ENCODE measurements at regions not wholly inside any gene's neighbourhood (a gene's known extent, or its start where the extent isn't known, plus 50 kb on each side); places are given as distances from the start of the nearest gene placed in this dataset.
"Not testable (repeated sequence)": the region's sequence is repeated elsewhere in the genome, so short reads cannot be mapped to it uniquely, and the experiment has no call there.

- H3K36me3 Mint-ChIP-seq; H3K4me1 Mint-ChIP-seq (ENCODE audit: low read depth); DNase-seq; H3K27me3 Mint-ChIP-seq; H3K9me3 Mint-ChIP-seq; H3K27ac Mint-ChIP-seq; CTCF ChIA-PET; POLR2A ChIA-PET; intact Hi-C loops (cut with micrococcal nuclease); H3K4me3 Mint-ChIP-seq: not testable (repeated sequence)
Observed at GRCh38 chr5:30498509-30498908, 695.0 kb upstream of the CDH6 start.

- intact Hi-C loops (cut with micrococcal nuclease); H3K4me3 Mint-ChIP-seq; H3K27me3 Mint-ChIP-seq; CTCF ChIA-PET; H3K4me1 Mint-ChIP-seq (ENCODE audit: low read depth); H3K36me3 Mint-ChIP-seq; H3K9me3 Mint-ChIP-seq; POLR2A ChIA-PET; DNase-seq; H3K27ac Mint-ChIP-seq: not testable (repeated sequence)
Observed at GRCh38 chr5:30494113-30494512, 699.4 kb upstream of the CDH6 start.

- Mint-ChIP-seq H3K9me3 (peaks cover 28% of the 10 kb centered on the region), H3K27me3 (no peaks in the 10 kb centered on the region), H3K27ac (no peak overlapping the region), H3K4me1 (ENCODE audit: low read depth) (no peaks in the 10 kb centered on the region), H3K36me3 (no peaks in the 10 kb centered on the region), H3K4me3 (no peak overlapping the region)
- intact Hi-C loops (cut with micrococcal nuclease) = no loop called here
- POLR2A ChIA-PET = no interaction called here
- no peak for DNase-seq
- CTCF ChIA-PET = no interaction called here
Observed at GRCh38 chr5:30479104-30479503, 714.4 kb upstream of the CDH6 start.

- Mint-ChIP-seq H3K27me3 (no peaks in the 10 kb centered on the region), H3K4me1 (ENCODE audit: low read depth) (no peaks in the 10 kb centered on the region), H3K4me3 (no peak overlapping the region), H3K9me3 (peaks cover 31% of the 10 kb centered on the region), H3K27ac (no peak overlapping the region), H3K36me3 (no peaks in the 10 kb centered on the region)
- ChIA-PET CTCF (no interaction called here), POLR2A (no interaction called here)
- DNase-seq = no peak
- intact Hi-C loops (cut with micrococcal nuclease) = no loop called here
Observed at GRCh38 chr5:30475429-30475828, 718.1 kb upstream of the CDH6 start.

GRCh38 chr5:30469691-30470090 is 723.8 kb upstream of the CDH6 start:
- Mint-ChIP-seq H3K27ac (no peak overlapping the region), H3K4me3 (no peak overlapping the region), H3K36me3 (no peaks in the 10 kb centered on the region), H3K4me1 (ENCODE audit: low read depth) (no peaks in the 10 kb centered on the region), H3K27me3 (no peaks in the 10 kb centered on the region), H3K9me3 (peaks cover 26% of the 10 kb centered on the region)
- ChIA-PET POLR2A (no interaction called here), CTCF (no interaction called here)
- intact Hi-C loops (cut with micrococcal nuclease) = no loop called here
- no peak for DNase-seq

GRCh38 chr5:30458681-30459080 is 734.8 kb upstream of the CDH6 start:
- Mint-ChIP-seq H3K9me3 (peaks cover 27% of the 10 kb centered on the region), H3K27me3 (no peaks in the 10 kb centered on the region), H3K4me1 (ENCODE audit: low read depth) (no peaks in the 10 kb centered on the region), H3K27ac (no peak overlapping the region), H3K36me3 (no peaks in the 10 kb centered on the region), H3K4me3 (no peak overlapping the region)
- DNase-seq = no peak
- CTCF ChIA-PET = no interaction called here
- POLR2A ChIA-PET = no interaction called here
- intact Hi-C loops (cut with micrococcal nuclease) = no loop called here

GRCh38 chr5:30455484-30455883 is 738.0 kb upstream of the CDH6 start:
- CTCF ChIA-PET; H3K27me3 Mint-ChIP-seq; POLR2A ChIA-PET; intact Hi-C loops (cut with micrococcal nuclease); DNase-seq; H3K4me1 Mint-ChIP-seq (ENCODE audit: low read depth); H3K4me3 Mint-ChIP-seq; H3K27ac Mint-ChIP-seq; H3K36me3 Mint-ChIP-seq: not testable (repeated sequence)
- peaks cover 29% of the 10 kb centered on the region for H3K9me3 Mint-ChIP-seq

- Mint-ChIP-seq H3K36me3 (no peaks in the 10 kb centered on the region), H3K9me3 (peaks cover 27% of the 10 kb centered on the region), H3K27me3 (no peaks in the 10 kb centered on the region), H3K27ac (no peak overlapping the region), H3K4me1 (ENCODE audit: low read depth) (no peaks in the 10 kb centered on the region), H3K4me3 (no peak overlapping the region)
- POLR2A ChIA-PET = no interaction called here
- no peak for DNase-seq
- intact Hi-C loops (cut with micrococcal nuclease) = no loop called here
- CTCF ChIA-PET = no interaction called here
Observed at GRCh38 chr5:30453168-30453567, 740.3 kb upstream of the CDH6 start.

- POLR2A ChIA-PET = no interaction called here
- H3K9me3 Mint-ChIP-seq = peaks cover 18% of the 10 kb centered on the region
- no peaks in the 10 kb centered on the region for H3K36me3 Mint-ChIP-seq
- intact Hi-C loops (cut with micrococcal nuclease) = no loop called here
- H3K27me3 Mint-ChIP-seq = no peaks in the 10 kb centered on the region
- H3K4me1 Mint-ChIP-seq (ENCODE audit: low read depth) = no peaks in the 10 kb centered on the region
- no peak overlapping the region for H3K27ac Mint-ChIP-seq
- H3K4me3 Mint-ChIP-seq = no peak overlapping the region
- CTCF ChIA-PET = no interaction called here
- DNase-seq = no peak
Observed at GRCh38 chr5:30450153-30450552, 743.3 kb upstream of the CDH6 start.

GRCh38 chr5:30447431-30447830 is 746.1 kb upstream of the CDH6 start:
- H3K27me3 Mint-ChIP-seq = no peaks in the 10 kb centered on the region
- no peak for DNase-seq
- peaks cover 11% of the 10 kb centered on the region for H3K9me3 Mint-ChIP-seq
- no peaks in the 10 kb centered on the region for H3K36me3 Mint-ChIP-seq
- ChIA-PET POLR2A (no interaction called here), CTCF (no interaction called here)
- H3K27ac Mint-ChIP-seq = no peak overlapping the region
- no peaks in the 10 kb centered on the region for H3K4me1 Mint-ChIP-seq (ENCODE audit: low read depth)
- H3K4me3 Mint-ChIP-seq = no peak overlapping the region
- intact Hi-C loops (cut with micrococcal nuclease) = no loop called here

GRCh38 chr5:30446456-30446855 is 747.0 kb upstream of the CDH6 start:
- Mint-ChIP-seq H3K9me3 (peaks cover 10% of the 10 kb centered on the region), H3K4me1 (ENCODE audit: low read depth) (no peaks in the 10 kb centered on the region), H3K27ac (no peak overlapping the region), H3K4me3 (no peak overlapping the region), H3K27me3 (no peaks in the 10 kb centered on the region), H3K36me3 (no peaks in the 10 kb centered on the region)
- CTCF ChIA-PET = no interaction called here
- DNase-seq = no peak
- intact Hi-C loops (cut with micrococcal nuclease) = no loop called here
- POLR2A ChIA-PET = no interaction called here

- Mint-ChIP-seq H3K27me3 (no peaks in the 10 kb centered on the region), H3K9me3 (peaks cover 23% of the 10 kb centered on the region), H3K4me1 (ENCODE audit: low read depth) (no peaks in the 10 kb centered on the region), H3K36me3 (no peaks in the 10 kb centered on the region), H3K27ac (no peak overlapping the region), H3K4me3 (no peak overlapping the region)
- intact Hi-C loops (cut with micrococcal nuclease) = no loop called here
- ChIA-PET POLR2A (no interaction called here), CTCF (no interaction called here)
- no peak for DNase-seq
Observed at GRCh38 chr5:30438785-30439184, 754.7 kb upstream of the CDH6 start.

GRCh38 chr5:30436691-30437090 is 756.8 kb upstream of the CDH6 start:
- CTCF ChIA-PET = no interaction called here
- H3K4me3 Mint-ChIP-seq = no peak overlapping the region
- no peak for DNase-seq

GRCh38 chr5:30428866-30429407 is 764.5 kb upstream of the CDH6 start:
- H3K4me3 Mint-ChIP-seq; H3K36me3 Mint-ChIP-seq; H3K27ac Mint-ChIP-seq; H3K9me3 Mint-ChIP-seq; POLR2A ChIA-PET; CTCF ChIA-PET; DNase-seq; H3K4me1 Mint-ChIP-seq (ENCODE audit: low read depth); intact Hi-C loops (cut with micrococcal nuclease); H3K27me3 Mint-ChIP-seq: not testable (repeated sequence)

More at GRCh38 chr5:30436691-30437090, 756.8 kb upstream of the CDH6 start:
- intact Hi-C loops (cut with micrococcal nuclease) = no loop called here
- POLR2A ChIA-PET = no interaction called here
- no peaks in the 10 kb centered on the region for H3K27me3 Mint-ChIP-seq
- no peaks in the 10 kb centered on the region for H3K4me1 Mint-ChIP-seq (ENCODE audit: low read depth)
- H3K36me3 Mint-ChIP-seq = no peaks in the 10 kb centered on the region
- peaks cover 20% of the 10 kb centered on the region for H3K9me3 Mint-ChIP-seq
- H3K27ac Mint-ChIP-seq = no peak overlapping the region

Data from activated CD4-positive, alpha-beta memory T cell treated with anti-CD3 and anti-CD28 coated beads for 36 hours (primary cell).